Fibroblast of pulmonary artery (primary cell): ENCODE measurements at regions not wholly inside any gene's neighbourhood (a gene's known extent, or its start where the extent isn't known, plus 50 kb on each side); places are given as distances from the start of the nearest gene placed in this dataset.

Experiments used
- DNase-seq: peaks from one replicate; pipeline ENCODE4 v3.0.0-alpha.2; 2010; ENCODE audit warnings: low read depth
- H3K4me3 ChIP-seq: replicated peaks from 2 replicates; pipeline ENCODE4 v1.5.1; 2011; ENCODE audit warnings: low read depth, mild to moderate bottlenecking, control low read depth, low read length, moderate library complexity
- CTCF ChIP-seq: IDR thresholded peaks from 2 replicates; pipeline ENCODE4 v1.5.1; 2011; ENCODE audit warnings: mild to moderate bottlenecking, control low read depth, low read length, inconsistent platforms; ENCODE audit errors: missing control alignments

DNA sequence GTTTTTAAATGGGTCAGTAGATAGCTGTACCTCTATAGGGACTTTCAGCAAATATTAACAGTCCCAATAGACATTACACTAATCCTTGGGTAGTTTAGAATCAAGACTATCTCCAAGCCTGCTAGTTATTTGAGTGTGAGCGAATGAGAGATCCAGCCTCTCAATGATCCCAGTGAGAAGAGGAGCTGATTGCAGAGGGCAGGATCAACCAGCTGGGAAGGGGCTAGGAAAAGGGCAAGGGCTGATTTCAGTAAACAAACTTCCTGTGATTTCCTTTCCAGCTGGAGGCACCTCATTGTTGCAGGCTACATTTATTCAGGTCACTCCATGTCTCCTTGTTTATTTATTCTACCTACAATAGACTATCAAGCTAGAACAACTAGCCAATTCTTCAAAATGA lies 84.1 kb upstream of the CTNNA2 start:
- TF ChIP-seq CTCF: no peak
- H3K4me3 ChIP-seq: no peak overlapping the region
- no peak for DNase-seq

DNA sequence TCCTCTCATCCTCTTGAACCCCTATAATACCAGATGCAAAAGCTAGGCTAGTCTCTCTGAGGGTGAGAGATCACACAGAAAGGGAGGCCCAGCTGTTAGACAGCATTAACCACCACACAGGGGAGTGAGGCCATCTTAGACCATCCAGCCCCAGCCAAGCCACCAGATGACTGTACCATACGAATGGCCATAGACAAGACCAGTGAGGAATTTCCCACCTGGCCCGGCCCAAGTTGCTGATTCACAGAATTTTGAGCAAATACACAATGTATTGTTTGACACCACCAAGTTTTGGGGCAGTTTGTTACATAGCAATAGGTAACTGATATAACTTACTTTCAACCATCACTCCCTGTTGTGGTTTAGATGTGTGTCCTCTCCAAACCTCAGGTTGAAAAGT lies 98.2 kb upstream of the CTNNA2 start:
- H3K4me3 ChIP-seq: no peak overlapping the region
- no peak for TF ChIP-seq CTCF
- no peak for DNase-seq

DNA sequence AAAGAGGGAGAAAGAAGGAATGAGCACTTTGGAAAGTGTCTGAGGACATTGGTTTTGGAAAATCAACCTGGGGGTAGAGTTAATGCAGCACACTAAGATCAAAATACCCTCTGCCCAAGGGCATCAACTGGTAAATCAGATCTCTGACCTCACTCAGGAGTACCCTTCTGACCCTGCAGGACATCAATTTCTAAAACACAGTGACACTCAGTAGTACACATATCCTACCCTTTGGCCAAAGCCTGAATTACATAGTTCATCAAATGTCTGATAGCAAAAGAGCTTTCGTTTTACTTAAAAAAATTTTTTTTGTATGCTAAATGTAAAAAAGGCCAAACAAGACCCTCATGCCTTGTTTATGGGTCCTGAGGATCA lies 118.4 kb upstream of the CTNNA2 start:
- DNase-seq: no peak
- TF ChIP-seq CTCF: no peak
- no peak overlapping the region for H3K4me3 ChIP-seq

DNA sequence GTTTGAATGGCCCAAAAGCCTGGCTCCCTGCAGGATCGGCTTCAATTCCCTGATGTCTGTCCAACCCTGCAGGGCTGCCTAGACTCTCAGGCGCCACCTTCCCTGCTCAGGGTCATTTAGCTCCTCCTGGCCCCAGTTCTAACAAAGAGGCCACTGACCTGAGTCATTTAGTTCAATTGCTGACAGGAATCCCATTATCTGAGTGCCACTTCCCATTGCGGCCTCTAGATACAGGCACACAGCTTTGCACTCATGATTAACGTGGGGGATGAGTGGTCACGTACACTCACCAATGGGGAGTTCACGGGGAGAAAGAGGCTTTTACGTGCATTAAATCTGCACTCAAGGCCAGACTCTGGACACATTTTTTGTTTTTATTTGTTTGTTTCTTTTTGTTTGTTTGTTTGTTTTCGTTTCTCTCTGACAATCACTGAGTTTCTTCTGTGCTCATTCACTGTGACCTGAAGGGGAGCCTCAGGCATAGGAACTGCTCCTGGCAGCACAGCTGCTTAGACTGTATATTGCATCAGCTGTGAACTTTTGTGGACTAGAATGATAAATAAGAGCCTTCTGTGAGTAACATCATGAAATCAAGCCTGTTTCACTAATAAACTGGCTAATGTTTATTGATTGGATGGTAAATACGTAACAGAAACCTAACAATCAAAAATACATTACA lies 118.9 kb upstream of the CTNNA2 start:
- TF ChIP-seq CTCF: no peak
- H3K4me3 ChIP-seq: no peak overlapping the region
- no peak for DNase-seq

DNA sequence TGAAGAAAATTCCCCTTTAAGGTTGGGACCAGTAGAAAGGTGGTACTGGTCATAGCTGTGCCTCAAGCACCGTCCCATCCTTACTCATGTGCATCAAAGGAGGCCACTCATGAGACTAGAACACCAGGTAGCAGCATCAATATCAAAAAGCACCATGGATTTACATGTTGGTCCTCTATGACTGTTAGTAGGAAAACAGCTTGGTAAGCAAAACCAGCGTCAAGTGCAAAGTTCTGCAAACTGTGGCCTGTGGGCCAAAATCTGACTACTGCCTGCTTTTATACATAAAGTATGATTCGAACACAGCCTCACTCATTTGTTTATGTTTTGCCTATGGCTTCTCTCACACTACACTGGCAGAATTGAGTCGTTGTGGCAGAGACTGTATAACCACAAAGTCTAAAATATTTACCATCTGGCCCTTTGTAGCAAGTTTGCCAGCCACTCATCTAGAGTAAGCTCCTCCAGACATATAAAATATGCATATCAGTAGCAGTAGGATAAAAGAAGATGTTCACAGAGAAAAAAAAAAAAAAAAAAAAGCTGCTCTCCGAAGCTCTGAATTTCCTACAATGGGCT lies 119.7 kb upstream of the CTNNA2 start:
- DNase-seq: no peak
- H3K4me3 ChIP-seq: no peak overlapping the region
- TF ChIP-seq CTCF: no peak

DNA sequence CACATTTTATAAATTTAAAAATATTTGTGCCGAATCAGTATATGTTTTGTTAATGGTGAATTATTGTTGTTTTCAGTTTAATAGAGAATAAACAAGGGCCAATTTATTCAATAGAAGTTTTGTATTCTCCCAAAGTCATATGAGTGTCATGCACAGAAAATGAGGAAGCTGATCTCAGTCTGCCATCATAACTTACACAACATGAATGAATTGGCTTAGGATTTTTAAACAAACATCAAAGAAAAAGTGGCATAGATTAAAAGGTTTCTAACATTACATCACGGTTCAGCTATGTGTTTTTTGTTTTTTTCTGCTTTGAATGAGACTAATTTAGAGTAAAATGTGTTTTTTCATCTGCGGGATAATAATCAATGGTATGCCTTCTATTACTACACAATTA lies 123.4 kb upstream of the CTNNA2 start:
- no peak for DNase-seq
- no peak for TF ChIP-seq CTCF
- no peak overlapping the region for H3K4me3 ChIP-seq

DNA sequence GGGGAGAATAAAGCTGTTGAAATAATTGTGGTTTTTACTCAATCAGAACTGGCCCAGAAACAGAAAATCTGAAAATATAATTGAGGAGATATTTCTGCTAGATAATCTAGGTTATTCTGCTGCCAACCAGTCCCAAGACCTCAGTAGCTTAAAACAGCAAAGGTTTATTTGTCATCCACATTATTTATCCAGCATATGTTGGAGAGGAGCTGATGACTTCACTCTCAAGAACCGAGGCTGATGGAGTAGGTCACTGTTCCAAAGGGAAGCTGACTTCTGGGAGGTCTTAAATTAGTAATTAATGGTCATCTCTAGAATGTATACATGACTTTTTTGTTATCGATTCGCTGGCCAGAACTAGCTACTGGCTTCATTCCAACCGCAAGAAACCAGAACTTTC lies 124.8 kb upstream of the CTNNA2 start:
- no peak overlapping the region for H3K4me3 ChIP-seq
- DNase-seq: no peak
- no peak for TF ChIP-seq CTCF
